HG03025 (cell line): ENCODE measurements at regions not wholly inside any gene's neighbourhood (a gene's known extent, or its start where the extent isn't known, plus 50 kb on each side); places are given as distances from the start of the nearest gene placed in this dataset.

Experiments used
- ATAC-seq: cut with Tn5 transposase; IDR thresholded peaks from one replicate; pipeline ENCODE4 v1.9.1; 2021; ENCODE audit warnings: mild to moderate bottlenecking, moderate library complexity; ENCODE audit not compliant: unreplicated experiment, low FRiP score

DNA sequence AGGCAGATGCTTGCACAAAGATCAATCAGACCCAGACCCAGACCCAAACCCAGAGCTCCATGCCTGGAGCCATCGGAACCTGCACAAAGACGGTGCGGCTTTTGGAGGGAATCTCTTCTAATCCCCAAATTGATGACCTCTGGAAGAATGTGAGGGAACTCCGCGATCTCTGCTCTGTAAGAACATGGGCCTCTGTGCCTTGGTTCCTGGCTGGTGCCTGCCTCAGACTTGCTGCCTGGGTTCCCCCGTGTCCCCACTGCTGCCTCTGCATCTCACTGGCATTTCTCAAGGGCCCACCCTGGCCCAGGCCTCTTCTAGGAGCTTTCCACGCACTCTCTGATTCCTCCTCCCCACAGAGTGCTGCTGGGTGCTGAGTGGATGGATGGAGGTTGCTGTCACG lies 1044.4 kb downstream of the TBC1D22A start:
- ATAC-seq: no peak

DNA sequence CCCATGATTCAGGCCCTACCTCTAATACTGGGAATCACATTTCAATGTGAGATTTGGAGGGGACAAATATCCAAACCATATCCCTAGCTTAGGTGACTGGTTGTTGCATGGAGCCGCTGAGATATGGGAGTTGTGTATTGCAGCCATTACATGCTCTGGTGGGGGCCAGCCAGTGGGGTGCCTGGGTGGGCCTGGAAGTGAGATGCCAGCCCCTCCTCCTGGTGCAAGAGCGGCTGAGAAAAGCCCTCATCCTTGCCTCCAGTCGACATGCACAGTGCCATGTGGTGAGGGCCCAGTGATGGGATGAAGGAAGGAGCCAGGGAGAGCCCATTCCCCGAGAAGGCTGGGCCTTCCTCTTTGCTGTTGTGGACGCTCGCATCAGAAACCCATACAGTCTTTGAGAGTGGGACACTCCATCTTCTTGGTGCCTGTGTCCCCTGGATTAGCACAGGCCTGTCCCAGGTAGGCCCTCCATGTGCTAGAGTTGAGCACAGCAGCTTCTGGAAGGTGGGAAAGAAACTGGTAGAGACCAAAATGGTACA lies 1043.0 kb downstream of the TBC1D22A start:
- ATAC-seq: no peak

DNA sequence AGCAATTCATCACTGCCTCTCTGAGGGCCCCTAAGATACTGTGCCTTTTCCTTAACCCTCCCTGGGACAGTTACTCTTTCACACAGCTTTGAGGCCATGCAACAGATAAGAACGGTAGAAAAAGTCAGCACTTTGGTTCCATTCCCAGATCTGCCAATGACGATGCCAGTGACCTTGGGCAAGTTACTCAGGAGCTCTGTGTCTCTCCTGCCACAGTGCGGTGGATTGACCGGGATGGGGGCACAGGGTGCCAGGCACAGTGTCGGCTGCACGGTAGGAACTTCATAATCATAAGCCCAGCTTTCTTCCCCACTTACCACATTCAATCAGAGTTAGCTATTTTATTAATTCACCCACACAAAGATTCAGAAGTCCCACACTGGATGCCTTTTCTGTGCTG lies 1041.8 kb downstream of the TBC1D22A start:
- ATAC-seq: no peak

GRCh38 chr22:47802421-47802820 lies 1040.0 kb downstream of the TBC1D22A start:
- ATAC-seq: no peak

- no peak for ATAC-seq
These were observed 1039.2 kb downstream of the TBC1D22A start for GRCh38 chr22:47801541-47802245.

- no peak for ATAC-seq
These were observed 1035.8 kb downstream of the TBC1D22A start for GRCh38 chr22:47798229-47798628.

DNA sequence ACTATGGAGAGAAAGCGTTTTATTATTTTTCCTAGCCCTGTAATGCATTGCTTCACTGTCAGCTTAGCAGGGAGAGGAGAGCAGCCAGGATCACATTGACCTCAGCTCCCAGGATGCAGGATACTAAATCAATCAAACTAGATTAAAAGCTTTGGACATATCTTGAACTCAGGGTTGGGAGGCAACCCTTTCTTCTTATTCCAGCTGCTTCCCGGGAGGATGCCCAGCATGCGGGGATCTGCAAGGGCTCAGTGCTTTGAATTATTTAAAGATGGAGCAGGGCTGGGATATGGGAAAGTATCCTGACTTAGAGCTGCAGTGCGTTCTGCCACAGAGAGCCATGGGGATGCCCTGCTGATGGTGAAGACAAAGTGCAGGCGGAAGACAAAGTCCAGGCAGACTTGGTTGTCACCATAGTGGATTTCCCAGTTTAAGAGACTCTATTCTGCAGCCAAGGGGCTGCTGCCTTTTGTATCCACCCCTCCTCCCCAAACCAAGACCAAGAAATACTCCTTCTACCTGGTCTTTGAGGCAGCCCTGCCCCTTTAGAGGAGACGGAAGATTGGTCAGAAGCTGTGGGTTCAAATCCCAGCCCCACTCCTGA lies 1035.0 kb downstream of the TBC1D22A start:
- no peak for ATAC-seq

DNA sequence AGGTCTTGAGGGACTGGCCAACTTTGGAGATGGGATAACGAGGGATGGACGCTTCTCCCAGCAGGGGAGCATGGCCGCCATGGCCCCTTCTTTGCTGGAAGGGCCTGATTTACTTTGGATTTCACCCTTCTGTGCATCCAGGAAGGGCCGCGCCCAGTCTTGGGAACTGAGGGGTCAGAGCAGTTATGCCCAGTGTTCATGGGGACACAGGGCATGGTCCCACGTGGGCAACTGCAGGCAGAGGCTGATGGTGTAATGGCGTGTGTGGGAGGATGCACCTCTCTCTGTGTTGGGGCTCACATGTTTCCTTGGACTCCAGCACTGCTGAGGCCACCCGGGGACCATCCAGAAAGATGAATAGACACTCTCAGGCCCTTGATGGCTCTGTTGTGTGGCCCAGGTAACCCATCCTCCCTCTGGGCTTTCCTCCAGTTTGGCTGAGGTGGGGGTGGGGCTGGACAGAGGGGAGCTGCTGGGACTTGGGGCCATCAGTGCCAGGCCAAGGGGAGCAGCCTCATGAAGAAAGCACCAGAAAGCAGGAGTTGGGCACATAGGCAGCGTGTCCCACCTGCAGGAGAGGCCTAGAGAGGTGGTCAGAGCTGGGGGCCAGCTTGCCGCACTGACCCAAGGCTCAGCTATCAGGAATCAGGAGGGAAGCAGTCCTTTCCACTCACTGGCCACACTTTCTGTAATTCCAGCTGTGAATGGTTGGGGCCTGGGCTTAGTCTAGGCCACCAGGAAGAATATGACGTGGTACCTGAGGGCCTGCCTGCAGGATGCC lies 1033.9 kb downstream of the TBC1D22A start:
- ATAC-seq: no peak

DNA sequence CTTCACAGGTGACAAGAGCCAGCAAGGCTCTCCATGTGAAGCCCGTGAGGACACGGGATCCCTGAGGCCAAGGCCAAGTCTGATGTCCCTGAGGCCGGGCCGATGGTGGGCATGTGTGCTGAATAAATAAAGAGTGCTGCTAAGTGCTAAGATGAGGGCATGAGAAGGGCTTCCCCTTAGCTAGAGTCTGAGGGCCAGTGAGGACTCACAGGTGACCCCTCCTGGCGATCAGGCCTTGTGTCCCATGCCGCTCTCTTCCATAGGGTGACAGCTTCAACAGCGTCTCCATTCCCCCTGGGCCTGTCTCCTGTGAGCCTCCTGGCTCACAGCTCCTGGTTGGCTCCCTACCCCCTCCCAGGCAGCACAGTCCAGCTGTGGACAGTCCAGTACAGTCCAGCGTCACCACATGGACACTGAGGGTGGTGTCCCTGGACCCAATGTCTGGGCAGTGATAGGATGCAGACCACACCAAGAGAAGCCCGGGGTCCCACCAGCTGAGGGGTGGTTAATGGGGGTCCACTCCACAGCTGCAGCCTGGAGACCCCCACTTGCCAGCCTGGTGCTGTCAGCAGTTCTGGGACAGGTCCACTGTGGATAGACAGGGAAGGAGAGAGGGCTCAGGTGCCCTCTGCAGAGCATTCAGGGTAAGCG lies 1033.2 kb downstream of the TBC1D22A start:
- no peak for ATAC-seq

DNA sequence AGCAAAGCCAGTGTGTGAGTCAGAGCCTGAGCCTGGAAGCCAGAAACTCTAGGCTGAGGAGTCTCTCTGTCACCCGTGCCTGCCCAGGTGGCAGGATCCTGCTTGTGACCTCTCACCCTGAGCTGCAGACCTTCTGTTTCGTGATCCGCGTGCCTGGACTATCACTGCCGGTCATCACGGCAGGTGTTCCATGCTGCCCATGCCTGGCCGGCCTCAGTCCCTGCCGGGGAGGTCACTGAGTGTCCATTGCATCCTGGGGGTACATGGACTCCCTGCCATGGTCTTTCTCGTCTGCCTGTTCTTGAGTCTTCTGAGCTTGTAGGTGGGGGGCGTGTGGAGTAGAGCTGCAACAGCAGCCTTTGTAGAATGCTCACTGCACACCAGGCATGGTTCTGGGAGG lies 1032.4 kb downstream of the TBC1D22A start:
- no peak for ATAC-seq

GRCh38 chr22:47793304-47794101 lies 1031.1 kb downstream of the TBC1D22A start:
- ATAC-seq: no peak

- no peak for ATAC-seq
These were observed 1026.7 kb downstream of the TBC1D22A start for GRCh38 chr22:47789171-47789570.

GRCh38 chr22:47788461-47788860 lies 1026.0 kb downstream of the TBC1D22A start:
- no peak for ATAC-seq

- no peak for ATAC-seq
These were observed 1025.2 kb downstream of the TBC1D22A start for GRCh38 chr22:47787501-47788227.

GRCh38 chr22:47786650-47787290 lies 1024.3 kb downstream of the TBC1D22A start:
- no peak for ATAC-seq

DNA sequence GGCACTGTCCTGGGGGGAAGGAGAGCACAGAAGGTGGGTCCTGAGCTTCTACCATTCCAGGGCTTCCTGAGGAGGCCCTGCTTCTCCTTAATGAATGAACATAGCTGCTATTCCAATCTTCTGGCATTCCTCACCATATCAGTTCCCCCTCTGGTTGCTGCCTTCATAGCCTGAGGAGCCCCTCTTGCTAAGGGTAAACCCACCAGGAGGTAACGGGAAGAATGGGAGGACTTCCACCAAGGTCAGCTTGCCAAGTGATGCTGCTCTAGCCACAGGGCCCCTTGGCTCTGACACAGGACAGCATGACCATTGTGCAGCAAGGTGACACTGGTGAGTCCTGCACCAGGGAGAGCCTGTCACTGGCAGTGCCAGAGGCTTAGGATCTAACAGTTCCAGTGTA lies 1022.5 kb downstream of the TBC1D22A start:
- ATAC-seq: no peak

- ATAC-seq: no peak
These were observed 1022.0 kb downstream of the TBC1D22A start for GRCh38 chr22:47784367-47784983.
